ENCODE measurements at regions not wholly inside any gene's neighbourhood (a gene's known extent, or its start where the extent isn't known, plus 50 kb on each side); places are given as distances from the start of the nearest gene placed in this dataset.

DNA sequence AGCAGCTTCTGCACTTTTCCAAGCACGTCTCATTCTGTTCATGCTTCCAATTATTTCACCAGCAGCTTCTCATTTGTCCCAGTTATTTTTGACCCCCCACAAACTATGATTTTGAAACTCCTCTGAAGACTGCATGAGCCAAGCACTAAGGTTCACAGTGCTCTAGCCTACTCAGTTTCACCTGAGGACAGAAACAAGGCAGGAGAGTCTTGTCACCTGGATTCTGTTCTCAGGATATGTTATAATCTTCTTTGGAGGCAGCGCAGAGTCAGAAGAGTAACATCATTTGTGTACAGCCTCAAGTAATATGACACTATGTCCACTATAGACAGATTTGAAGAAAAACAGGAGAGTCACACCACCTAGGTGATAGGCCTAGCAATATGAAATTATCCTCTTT is 985.1 kb upstream of the TSPY4 start:
- ChIA-PET CTCF (no interaction called here), POLR2A (no interaction called here)
- BruUV-seq (replicated peaks), result no TSS peak
- Histone ChIP-seq H3K79me2 (ENCODE audit: control insufficient read depth, insufficient read depth, low read length) (no peaks in the 10 kb centered on the region), H3K4me1 (ENCODE audit: control insufficient read depth, extremely low read depth, insufficient read depth, low read length) (no peaks in the 10 kb centered on the region), H3K4me3 (replicated peaks in 1 of 3; ENCODE audit: insufficient read depth in 1 of 3, low read depth in 1 of 3, low read length in 3 of 3) (no peak overlapping the region), H3K9me1 (replicated peaks; ENCODE audit: control insufficient read depth, extremely low read depth, insufficient read depth, low read length) (no peaks in the 10 kb centered on the region), H2AFZ (ENCODE audit: low read depth, low read length) (no peak overlapping the region), H3K9me3 (replicated peaks; ENCODE audit: control insufficient read depth, insufficient read depth, low read length) (no peaks in the 10 kb centered on the region), H3K36me3 (ENCODE audit: control insufficient read depth in 2 of 2, extremely low read depth in 1 of 2, insufficient read depth in 2 of 2, low read length in 2 of 2) (no peaks in the 10 kb centered on the region), H3K27me3 (ENCODE audit: control insufficient read depth in 2 of 2, insufficient read depth in 2 of 2, low read length in 2 of 2) (no peaks in the 10 kb centered on the region), H3K4me2 (ENCODE audit: insufficient read depth, low read length) (no peak overlapping the region), H4K20me1 (replicated peaks; ENCODE audit: control insufficient read depth, extremely low read depth, insufficient read depth, low read length) (no peaks in the 10 kb centered on the region), H3K27ac (ENCODE audit: insufficient read depth, low read depth, low read length) (no peak overlapping the region), H3K9ac (replicated peaks; ENCODE audit: extremely low read depth, insufficient read depth, low read length) (no peak overlapping the region)
- FAIRE-seq, result no peak
- dilution Hi-C loops (cut with MboI; ENCODE audit: extremely low pct_ligation_motif_present, low sequenced_read_pairs), result no loop called here
- TF ChIP-seq POLR2A (IDR thresholded peaks at IDR 0.05; ENCODE audit: low read depth, low read length) (no peak), EZH2 (IDR thresholded peaks at IDR 0.05; ENCODE audit: borderline replicate concordance, low read depth, low read length, severe bottlenecking) (no peak), JUN (IDR thresholded peaks at IDR 0.05; ENCODE audit: borderline replicate concordance, insufficient read depth, insufficient read length, low read depth) (no peak)
- TF ChIP-seq, protein P1, sequence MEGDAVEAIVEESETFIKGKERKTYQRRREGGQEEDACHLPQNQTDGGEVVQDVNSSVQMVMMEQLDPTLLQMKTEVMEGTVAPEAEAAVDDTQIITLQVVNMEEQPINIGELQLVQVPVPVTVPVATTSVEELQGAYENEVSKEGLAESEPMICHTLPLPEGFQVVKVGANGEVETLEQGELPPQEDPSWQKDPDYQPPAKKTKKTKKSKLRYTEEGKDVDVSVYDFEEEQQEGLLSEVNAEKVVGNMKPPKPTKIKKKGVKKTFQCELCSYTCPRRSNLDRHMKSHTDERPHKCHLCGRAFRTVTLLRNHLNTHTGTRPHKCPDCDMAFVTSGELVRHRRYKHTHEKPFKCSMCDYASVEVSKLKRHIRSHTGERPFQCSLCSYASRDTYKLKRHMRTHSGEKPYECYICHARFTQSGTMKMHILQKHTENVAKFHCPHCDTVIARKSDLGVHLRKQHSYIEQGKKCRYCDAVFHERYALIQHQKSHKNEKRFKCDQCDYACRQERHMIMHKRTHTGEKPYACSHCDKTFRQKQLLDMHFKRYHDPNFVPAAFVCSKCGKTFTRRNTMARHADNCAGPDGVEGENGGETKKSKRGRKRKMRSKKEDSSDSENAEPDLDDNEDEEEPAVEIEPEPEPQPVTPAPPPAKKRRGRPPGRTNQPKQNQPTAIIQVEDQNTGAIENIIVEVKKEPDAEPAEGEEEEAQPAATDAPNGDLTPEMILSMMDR (IDR thresholded peaks at IDR 0.05; ENCODE audit: extremely low read depth in 1 of 2, insufficient read depth in 1 of 2, low read depth in 1 of 2, low read length in 2 of 2), result no peak
- intact Hi-C loops (cut with micrococcal nuclease), result no loop called here
- no peak for DNase-seq (ENCODE audit: low read depth, low spot score)

DNA sequence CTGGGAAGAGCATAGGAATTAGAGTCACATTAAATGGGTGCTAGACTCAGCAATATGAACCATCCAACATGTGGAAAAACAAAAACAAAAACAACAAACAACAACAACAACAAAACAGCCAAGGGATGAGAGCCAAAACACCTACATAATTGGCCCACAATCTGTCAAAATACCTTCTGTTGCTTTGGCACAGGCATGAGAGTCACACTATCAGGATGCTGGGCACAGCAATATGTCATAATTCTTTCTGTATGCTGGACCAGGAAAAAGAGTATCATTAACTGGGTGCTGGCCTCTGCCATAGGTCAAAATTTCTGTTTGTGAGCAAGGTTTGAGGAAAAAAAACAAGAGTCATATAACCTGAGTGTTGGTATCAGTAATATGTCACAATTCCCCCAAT is 979.1 kb upstream of the TSPY4 start:
- Histone ChIP-seq H3K27me3 (ENCODE audit: control insufficient read depth in 2 of 2, insufficient read depth in 2 of 2, low read length in 2 of 2) (no peaks in the 10 kb centered on the region), H3K9me3 (replicated peaks; ENCODE audit: control insufficient read depth, insufficient read depth, low read length) (no peaks in the 10 kb centered on the region), H3K4me2 (ENCODE audit: insufficient read depth, low read length) (no peak overlapping the region), H3K79me2 (ENCODE audit: control insufficient read depth, insufficient read depth, low read length) (no peaks in the 10 kb centered on the region), H3K27ac (ENCODE audit: insufficient read depth, low read depth, low read length) (no peak overlapping the region), H3K9me1 (replicated peaks; ENCODE audit: control insufficient read depth, extremely low read depth, insufficient read depth, low read length) (no peaks in the 10 kb centered on the region), H4K20me1 (replicated peaks; ENCODE audit: control insufficient read depth, extremely low read depth, insufficient read depth, low read length) (no peaks in the 10 kb centered on the region), H3K36me3 (ENCODE audit: control insufficient read depth in 2 of 2, extremely low read depth in 1 of 2, insufficient read depth in 2 of 2, low read length in 2 of 2) (no peaks in the 10 kb centered on the region), H3K4me3 (replicated peaks in 1 of 3; ENCODE audit: insufficient read depth in 1 of 3, low read depth in 1 of 3, low read length in 3 of 3) (no peak overlapping the region), H3K9ac (replicated peaks; ENCODE audit: extremely low read depth, insufficient read depth, low read length) (no peak overlapping the region), H3K4me1 (ENCODE audit: control insufficient read depth, extremely low read depth, insufficient read depth, low read length) (no peaks in the 10 kb centered on the region), H2AFZ (ENCODE audit: low read depth, low read length) (no peak overlapping the region)
- no peak for FAIRE-seq
- dilution Hi-C loops (cut with MboI; ENCODE audit: extremely low pct_ligation_motif_present, low sequenced_read_pairs), result no loop called here
- DNase-seq (ENCODE audit: low read depth, low spot score), result no peak
- CTCF ChIA-PET, result no interaction called here
- BruUV-seq (replicated peaks), result no TSS peak
- POLR2A ChIA-PET, result no interaction called here
- TF ChIP-seq FOS (IDR thresholded peaks at IDR 0.05; ENCODE audit: borderline replicate concordance, insufficient read depth, low read length), result no peak
- TF ChIP-seq, protein P1 (IDR thresholded peaks at IDR 0.05; ENCODE audit: extremely low read depth in 1 of 2, insufficient read depth in 1 of 2, low read depth in 1 of 2, low read length in 2 of 2), result no peak
- TF ChIP-seq JUN (IDR thresholded peaks at IDR 0.05; ENCODE audit: borderline replicate concordance, insufficient read depth, insufficient read length, low read depth), result no peak
- TF ChIP-seq, protein P2, sequence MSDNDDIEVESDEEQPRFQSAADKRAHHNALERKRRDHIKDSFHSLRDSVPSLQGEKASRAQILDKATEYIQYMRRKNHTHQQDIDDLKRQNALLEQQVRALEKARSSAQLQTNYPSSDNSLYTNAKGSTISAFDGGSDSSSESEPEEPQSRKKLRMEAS (IDR thresholded peaks at IDR 0.05; ENCODE audit: insufficient read depth, insufficient read length), result no peak
- no peak for TF ChIP-seq POLR2AphosphoS5 (IDR thresholded peaks at IDR 0.05; ENCODE audit: insufficient read depth, low read depth, low read length)
- no peak for TF ChIP-seq MYC (IDR thresholded peaks at IDR 0.05; ENCODE audit: low read depth, low read length)
- no peak for TF ChIP-seq POLR2A (IDR thresholded peaks at IDR 0.05; ENCODE audit: low read depth, low read length)
- no peak for TF ChIP-seq EZH2 (IDR thresholded peaks at IDR 0.05; ENCODE audit: borderline replicate concordance, low read depth, low read length, severe bottlenecking)
- no peak for TF ChIP-seq GATA2 (IDR thresholded peaks at IDR 0.05; ENCODE audit: insufficient read depth, insufficient read length, low read depth, low read length)
- intact Hi-C loops (cut with micrococcal nuclease), result no loop called here

Measured in endothelial cell of umbilical vein (primary cell).